IPS DF 6.9 (cell line): ENCODE measurements at regions not wholly inside any gene's neighbourhood (a gene's known extent, or its start where the extent isn't known, plus 50 kb on each side); places are given as distances from the start of the nearest gene placed in this dataset.

Experiments used
- DNase-seq: peaks from one replicate; pipeline ENCODE4 v3.0.0-alpha.2; 2013; ENCODE audit warnings: low read depth, low spot score
- H3K27ac ChIP-seq: one replicate; pipeline ENCODE4 v1.5.1; 2013; ENCODE audit warnings: low read length, control low read depth
- H3K27me3 ChIP-seq: 2 replicates; pipeline ENCODE4 v1.6.1; 2013; ENCODE audit warnings: mild to moderate bottlenecking, low read length; ENCODE audit not compliant: control insufficient read depth, insufficient read depth
- H3K36me3 ChIP-seq: 2 replicates; pipeline ENCODE4 v1.6.1; 2013; ENCODE audit warnings: low read length; ENCODE audit not compliant: control insufficient read depth, insufficient read depth
- H3K4me1 ChIP-seq: 2 replicates; pipeline ENCODE4 v1.6.1; 2013; ENCODE audit warnings: low read length; ENCODE audit not compliant: control insufficient read depth, insufficient read depth
- H3K4me3 ChIP-seq: 2 replicates; pipeline ENCODE4 v1.5.1; 2013; ENCODE audit warnings: mild to moderate bottlenecking, low read length
- H3K9me3 ChIP-seq: 2 replicates; pipeline ENCODE4 v1.6.1; 2013; ENCODE audit warnings: low read length, inconsistent platforms; ENCODE audit not compliant: control insufficient read depth, insufficient read depth
- WGBS: extraction: QIAGEN DNeasy Blood & Tissue Kit; methylation state at CpG from one replicate; pipeline ENCODE4 v1.1.7; 2013; ENCODE audit warnings: mixed read lengths, missing lambda C conversion rate; ENCODE audit not compliant: insufficient read length, insufficient coverage; 5-methylcytosine and 5-hydroxymethylcytosine counted together

DNA sequence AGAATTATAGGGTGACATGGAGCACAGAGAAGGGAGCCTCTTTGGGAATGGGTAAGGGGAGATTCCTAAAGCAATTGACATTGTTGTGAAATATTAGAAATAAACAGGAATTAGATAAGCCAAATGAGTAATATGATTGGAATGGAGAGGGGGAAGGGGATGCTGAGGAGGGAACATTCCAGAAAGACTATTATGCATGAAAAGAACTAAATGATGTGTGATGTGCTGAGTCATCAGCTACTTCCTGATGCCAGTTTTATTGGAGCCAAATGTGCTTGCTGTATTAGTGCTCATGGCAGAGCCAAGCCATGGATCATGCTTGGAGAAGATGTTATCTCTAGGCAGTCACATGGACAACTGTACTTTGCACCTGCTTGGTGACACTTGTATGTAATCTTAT lies 189.0 kb upstream of the HCCS start:
- Histone ChIP-seq H3K36me3 (no peaks in the 10 kb centered on the region), H3K27ac (no peak overlapping the region), H3K9me3 (no peaks in the 10 kb centered on the region), H3K4me3 (no peak overlapping the region), H3K27me3 (no peaks in the 10 kb centered on the region), H3K4me1 (no peaks in the 10 kb centered on the region)
- DNase-seq = no peak

DNA sequence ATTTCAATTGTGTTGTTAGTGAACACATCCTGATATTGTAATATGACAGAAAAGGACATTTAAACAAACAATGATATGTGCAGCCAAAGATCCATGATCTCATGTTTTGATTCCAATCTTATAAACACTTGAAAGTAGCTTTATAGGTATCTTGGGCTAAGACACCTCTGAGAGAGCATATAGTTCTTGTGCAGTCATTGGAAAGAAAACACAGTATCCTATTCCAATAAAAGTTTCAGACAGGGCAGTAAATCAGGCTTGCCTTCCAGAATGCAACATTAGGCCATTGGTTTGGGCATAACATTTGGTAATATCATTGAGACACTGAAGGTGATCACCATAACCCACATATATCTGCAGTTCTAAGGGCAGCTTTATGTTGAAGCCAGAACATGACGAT lies 188.3 kb upstream of the HCCS start:
- WGBS = no CpG with 5 or more reads among the region's 1 CpG
- no peaks in the 10 kb centered on the region for H3K4me1 ChIP-seq
- H3K27ac ChIP-seq = no peak overlapping the region
- H3K4me3 ChIP-seq = no peak overlapping the region
- H3K9me3 ChIP-seq = no peaks in the 10 kb centered on the region
- no peaks in the 10 kb centered on the region for H3K27me3 ChIP-seq
- H3K36me3 ChIP-seq = no peaks in the 10 kb centered on the region
- DNase-seq = no peak

GRCh38 chrX:10923466-10923865 lies 187.7 kb upstream of the HCCS start:
- Histone ChIP-seq H3K27me3 (no peaks in the 10 kb centered on the region), H3K9me3 (no peaks in the 10 kb centered on the region), H3K36me3 (no peaks in the 10 kb centered on the region), H3K4me1 (no peaks in the 10 kb centered on the region), H3K27ac (no peak overlapping the region), H3K4me3 (no peak overlapping the region)
- no CpG with 5 or more reads among the region's 3 CpGs for WGBS
- DNase-seq = no peak

DNA sequence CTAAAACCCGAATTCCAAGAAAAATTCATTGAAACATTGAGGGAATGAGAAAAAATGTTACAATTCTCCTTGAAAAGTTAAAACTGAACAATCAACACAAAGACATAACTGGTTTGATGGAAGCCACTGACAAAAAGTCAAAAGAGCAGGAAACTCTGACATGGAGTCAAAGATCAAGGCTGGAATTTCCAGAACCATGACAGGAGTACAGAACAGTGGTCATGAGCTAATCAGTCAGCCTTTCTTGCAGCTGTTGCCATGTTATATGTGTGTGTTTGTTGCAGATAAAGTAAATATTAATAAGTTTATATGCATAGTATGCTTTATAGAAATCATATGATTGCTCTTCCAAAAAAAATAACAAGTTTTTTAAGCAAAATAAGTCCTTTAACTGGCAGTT lies 184.7 kb upstream of the HCCS start:
- no peaks in the 10 kb centered on the region for H3K36me3 ChIP-seq
- no CpG with 5 or more reads among the region's 1 CpG for WGBS
- no peaks in the 10 kb centered on the region for H3K27me3 ChIP-seq
- H3K9me3 ChIP-seq = no peaks in the 10 kb centered on the region
- no peaks in the 10 kb centered on the region for H3K4me1 ChIP-seq
- H3K27ac ChIP-seq = no peak overlapping the region
- no peak for DNase-seq
- no peak overlapping the region for H3K4me3 ChIP-seq

DNA sequence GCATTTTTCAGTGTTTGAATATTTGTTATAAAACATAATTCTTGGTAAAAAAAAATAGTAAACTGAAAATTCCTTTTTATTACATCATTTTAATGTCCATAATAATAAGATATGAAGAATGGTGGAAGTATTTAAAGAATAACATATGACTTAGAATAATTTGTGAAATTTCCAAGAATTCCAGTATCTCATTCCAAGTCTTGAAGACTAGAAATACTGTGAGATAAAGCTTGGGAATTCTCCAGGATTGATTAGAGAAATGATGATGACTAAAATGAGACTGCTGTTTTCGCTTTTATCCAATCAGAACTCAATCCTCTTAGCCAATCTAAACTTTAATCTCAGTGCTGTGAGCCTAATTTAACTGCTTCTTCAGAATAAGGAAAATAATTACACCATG lies 184.2 kb upstream of the HCCS start:
- no peaks in the 10 kb centered on the region for H3K27me3 ChIP-seq
- WGBS = no CpG with 5 or more reads among the region's 1 CpG
- no peaks in the 10 kb centered on the region for H3K9me3 ChIP-seq
- H3K4me1 ChIP-seq = no peaks in the 10 kb centered on the region
- H3K4me3 ChIP-seq = no peak overlapping the region
- no peak overlapping the region for H3K27ac ChIP-seq
- H3K36me3 ChIP-seq = no peaks in the 10 kb centered on the region
- no peak for DNase-seq

- Histone ChIP-seq H3K9me3 (no peaks in the 10 kb centered on the region), H3K27ac (no peak overlapping the region), H3K4me3 (no peak overlapping the region), H3K4me1 (no peaks in the 10 kb centered on the region), H3K36me3 (no peaks in the 10 kb centered on the region), H3K27me3 (no peaks in the 10 kb centered on the region)
- WGBS = no CpG with 5 or more reads among the region's 4 CpGs
- DNase-seq = no peak
Observed at GRCh38 chrX:10929747-10930146, 181.4 kb upstream of the HCCS start.

DNA sequence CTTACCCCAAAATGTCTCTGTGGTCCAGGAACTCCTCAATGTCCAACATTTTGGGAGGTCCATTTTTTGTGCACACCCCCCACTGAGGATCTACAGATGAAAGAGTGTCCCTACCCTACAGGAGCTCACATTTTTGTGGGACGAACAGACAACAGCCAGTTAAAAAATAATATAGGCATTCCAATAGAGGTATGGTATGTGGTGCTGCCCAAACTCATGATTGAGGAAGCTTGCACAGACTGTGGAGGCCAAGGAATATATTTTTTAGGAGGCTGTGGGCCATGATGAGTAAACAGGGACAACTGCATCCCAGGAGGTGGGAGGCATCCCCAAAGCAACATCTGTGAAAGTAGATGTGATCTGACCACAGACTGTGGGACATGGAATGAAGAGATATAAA lies 181.0 kb upstream of the HCCS start:
- whole genome bisulfite sequencing = no CpG with 5 or more reads among the region's 1 CpG

GRCh38 chrX:10931976-10932375 lies 179.2 kb upstream of the HCCS start:
- no peak for DNase-seq
- Histone ChIP-seq H3K9me3 (no peaks in the 10 kb centered on the region), H3K27ac (no peak overlapping the region), H3K27me3 (no peaks in the 10 kb centered on the region), H3K4me1 (no peaks in the 10 kb centered on the region), H3K36me3 (no peaks in the 10 kb centered on the region), H3K4me3 (no peak overlapping the region)
- WGBS = no CpG with 5 or more reads among the region's 6 CpGs

More for the DNA sequence above, 181.0 kb upstream of the HCCS start:
- no peaks in the 10 kb centered on the region for H3K9me3 ChIP-seq
- no peaks in the 10 kb centered on the region for H3K27me3 ChIP-seq
- no peaks in the 10 kb centered on the region for H3K4me1 ChIP-seq
- no peak overlapping the region for H3K27ac ChIP-seq
- DNase-seq = no peak
- no peaks in the 10 kb centered on the region for H3K36me3 ChIP-seq
- H3K4me3 ChIP-seq = no peak overlapping the region

GRCh38 chrX:10932842-10933440 lies 178.2 kb upstream of the HCCS start:
- no peaks in the 10 kb centered on the region for H3K4me1 ChIP-seq
- no CpG with 5 or more reads among the region's 2 CpGs for WGBS
- H3K27me3 ChIP-seq = no peaks in the 10 kb centered on the region
- no peak overlapping the region for H3K4me3 ChIP-seq
- no peak overlapping the region for H3K27ac ChIP-seq
- no peaks in the 10 kb centered on the region for H3K36me3 ChIP-seq
- no peak for DNase-seq
- no peaks in the 10 kb centered on the region for H3K9me3 ChIP-seq

DNA sequence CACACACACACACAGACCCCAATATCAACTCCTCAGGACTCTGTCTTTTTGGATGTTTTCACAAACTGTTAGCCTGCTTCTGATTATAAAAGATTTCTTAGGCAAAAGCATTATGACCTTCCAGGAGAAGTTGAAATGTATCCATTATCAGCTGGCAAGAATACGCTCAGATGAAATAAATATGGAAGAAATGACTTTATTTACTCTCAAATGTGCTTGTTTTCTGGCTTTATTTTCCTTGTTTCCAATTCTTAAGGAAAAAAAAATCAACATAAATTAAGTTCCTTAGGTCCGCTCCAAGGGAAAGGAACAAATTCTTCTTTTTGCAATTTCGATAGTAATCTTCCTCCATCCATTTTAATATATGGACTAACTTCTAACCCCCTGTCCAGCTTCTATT lies 175.6 kb upstream of the HCCS start:
- WGBS = no CpG with 5 or more reads among the region's 3 CpGs
- Histone ChIP-seq H3K9me3 (no peaks in the 10 kb centered on the region), H3K4me1 (no peaks in the 10 kb centered on the region), H3K4me3 (no peak overlapping the region), H3K27me3 (no peaks in the 10 kb centered on the region), H3K27ac (no peak overlapping the region), H3K36me3 (no peaks in the 10 kb centered on the region)
- DNase-seq = no peak

- Histone ChIP-seq H3K4me3 (no peak overlapping the region), H3K27ac (no peak overlapping the region), H3K36me3 (no peaks in the 10 kb centered on the region), H3K9me3 (no peaks in the 10 kb centered on the region), H3K4me1 (no peaks in the 10 kb centered on the region), H3K27me3 (no peaks in the 10 kb centered on the region)
- DNase-seq = no peak
Observed at GRCh38 chrX:10936976-10937375, 174.2 kb upstream of the HCCS start.
